ENCODE measurements at regions not wholly inside any gene's neighbourhood (a gene's known extent, or its start where the extent isn't known, plus 50 kb on each side); places are given as distances from the start of the nearest gene placed in this dataset.

GRCh38 chr3:137348936-137349335 lies 391.2 kb downstream of the IL20RB start:
- H3K4me1 ChIP-seq (ENCODE audit: control insufficient read depth in 5 of 5, insufficient read depth in 5 of 5, low read length in 5 of 5): no peaks in the 10 kb centered on the region
- H3K27ac ChIP-seq (ENCODE audit: low read depth, low read length): no peak overlapping the region
- H3K4me3 ChIP-seq (ENCODE audit: low read depth in 1 of 5, low read length in 5 of 5): no peak overlapping the region
- H3K9ac ChIP-seq (ENCODE audit: low read length in 5 of 5): no peak overlapping the region
- H3K27me3 ChIP-seq (ENCODE audit: control insufficient read depth in 5 of 5, insufficient read depth in 4 of 5, low read length in 5 of 5): no peaks in the 10 kb centered on the region
- peaks cover 0 to 2% (median 0%) of the 10 kb centered on the region in 5 donors for H3K9me3 ChIP-seq (ENCODE audit: control insufficient read depth in 5 of 5, low read length in 5 of 5)
- H3K36me3 ChIP-seq (ENCODE audit: control insufficient read depth in 5 of 5, insufficient read depth in 5 of 5, low read length in 5 of 5): no peaks in the 10 kb centered on the region

GRCh38 chr3:137349557-137350348 lies 392.0 kb downstream of the IL20RB start:
- no peak overlapping the region for H3K9ac ChIP-seq (ENCODE audit: low read length in 5 of 5)
- H3K4me1 ChIP-seq (ENCODE audit: control insufficient read depth in 5 of 5, insufficient read depth in 5 of 5, low read length in 5 of 5): no peaks in the 10 kb centered on the region
- H3K27me3 ChIP-seq (ENCODE audit: control insufficient read depth in 5 of 5, insufficient read depth in 4 of 5, low read length in 5 of 5): no peaks in the 10 kb centered on the region
- no peak overlapping the region for H3K4me3 ChIP-seq (ENCODE audit: low read depth in 1 of 5, low read length in 5 of 5)
- peaks cover 0 to 2% (median 0%) of the 10 kb centered on the region in 5 donors for H3K9me3 ChIP-seq (ENCODE audit: control insufficient read depth in 5 of 5, low read length in 5 of 5)
- no peak overlapping the region for H3K27ac ChIP-seq (ENCODE audit: low read depth, low read length)
- H3K36me3 ChIP-seq (ENCODE audit: control insufficient read depth in 5 of 5, insufficient read depth in 5 of 5, low read length in 5 of 5): no peaks in the 10 kb centered on the region

GRCh38 chr3:137360531-137361201 lies 402.9 kb downstream of the IL20RB start:
- H3K36me3 ChIP-seq (ENCODE audit: control insufficient read depth in 5 of 5, insufficient read depth in 5 of 5, low read length in 5 of 5): no peaks in the 10 kb centered on the region
- peaks cover 2 to 24% (median 14%) of the 10 kb centered on the region in 5 donors for H3K9me3 ChIP-seq (ENCODE audit: control insufficient read depth in 5 of 5, low read length in 5 of 5)
- H3K27ac ChIP-seq (ENCODE audit: low read depth, low read length): no peak overlapping the region
- H3K27me3 ChIP-seq (ENCODE audit: control insufficient read depth in 5 of 5, insufficient read depth in 4 of 5, low read length in 5 of 5): no peaks in the 10 kb centered on the region
- no peaks in the 10 kb centered on the region for H3K4me1 ChIP-seq (ENCODE audit: control insufficient read depth in 5 of 5, insufficient read depth in 5 of 5, low read length in 5 of 5)
- H3K9ac ChIP-seq (ENCODE audit: low read length in 5 of 5): no peak overlapping the region
- H3K4me3 ChIP-seq (ENCODE audit: low read depth in 1 of 5, low read length in 5 of 5): no peak overlapping the region

GRCh38 chr3:137382005-137382594 lies 382.0 kb upstream of the SOX14 start:
- H3K27ac ChIP-seq (ENCODE audit: low read depth, low read length): no peak overlapping the region

GRCh38 chr3:137385922-137386321 lies 378.2 kb upstream of the SOX14 start:
- H3K4me1 ChIP-seq (ENCODE audit: control insufficient read depth in 5 of 5, insufficient read depth in 5 of 5, low read length in 5 of 5): peaks cover 0 to 2% (median 0%) of the 10 kb centered on the region in 5 donors
- H3K9ac ChIP-seq (ENCODE audit: low read length in 5 of 5): no peak overlapping the region
- H3K4me3 ChIP-seq (ENCODE audit: low read depth in 1 of 5, low read length in 5 of 5): no peak overlapping the region
- no peaks in the 10 kb centered on the region for H3K36me3 ChIP-seq (ENCODE audit: control insufficient read depth in 5 of 5, insufficient read depth in 5 of 5, low read length in 5 of 5)
- no peak overlapping the region for H3K27ac ChIP-seq (ENCODE audit: low read depth, low read length)
- no peaks in the 10 kb centered on the region for H3K27me3 ChIP-seq (ENCODE audit: control insufficient read depth in 5 of 5, insufficient read depth in 4 of 5, low read length in 5 of 5)
- H3K9me3 ChIP-seq (ENCODE audit: control insufficient read depth in 5 of 5, low read length in 5 of 5): peaks cover 0 to 5% (median 2%) of the 10 kb centered on the region in 5 donors

More at GRCh38 chr3:137382005-137382594, 382.0 kb upstream of the SOX14 start:
- Histone ChIP-seq H3K4me3 (ENCODE audit: low read depth in 1 of 5, low read length in 5 of 5) (no peak overlapping the region), H3K9ac (ENCODE audit: low read length in 5 of 5) (no peak overlapping the region), H3K4me1 (ENCODE audit: control insufficient read depth in 5 of 5, insufficient read depth in 5 of 5, low read length in 5 of 5) (no peaks in the 10 kb centered on the region), H3K27me3 (ENCODE audit: control insufficient read depth in 5 of 5, insufficient read depth in 4 of 5, low read length in 5 of 5) (no peaks in the 10 kb centered on the region), H3K36me3 (ENCODE audit: control insufficient read depth in 5 of 5, insufficient read depth in 5 of 5, low read length in 5 of 5) (no peaks in the 10 kb centered on the region), H3K9me3 (ENCODE audit: control insufficient read depth in 5 of 5, low read length in 5 of 5) (peaks cover 0 to 6% (median 5%) of the 10 kb centered on the region in 5 donors)

GRCh38 chr3:137409584-137409983 lies 354.5 kb upstream of the SOX14 start:
- Histone ChIP-seq H3K4me3 (ENCODE audit: low read depth in 1 of 5, low read length in 5 of 5) (no peak overlapping the region), H3K27me3 (ENCODE audit: control insufficient read depth in 5 of 5, insufficient read depth in 4 of 5, low read length in 5 of 5) (no peaks in the 10 kb centered on the region), H3K36me3 (ENCODE audit: control insufficient read depth in 5 of 5, insufficient read depth in 5 of 5, low read length in 5 of 5) (no peaks in the 10 kb centered on the region), H3K9ac (ENCODE audit: low read length in 5 of 5) (no peak overlapping the region), H3K27ac (ENCODE audit: low read depth, low read length) (no peak overlapping the region), H3K9me3 (ENCODE audit: control insufficient read depth in 5 of 5, low read length in 5 of 5) (no peaks in the 10 kb centered on the region), H3K4me1 (ENCODE audit: control insufficient read depth in 5 of 5, insufficient read depth in 5 of 5, low read length in 5 of 5) (no peaks in the 10 kb centered on the region)

- no peaks in the 10 kb centered on the region for H3K36me3 ChIP-seq (ENCODE audit: control insufficient read depth in 5 of 5, insufficient read depth in 5 of 5, low read length in 5 of 5)
- H3K9me3 ChIP-seq (ENCODE audit: control insufficient read depth in 5 of 5, low read length in 5 of 5): no peaks in the 10 kb centered on the region
- no peak overlapping the region for H3K9ac ChIP-seq (ENCODE audit: low read length in 5 of 5)
- H3K4me3 ChIP-seq (ENCODE audit: low read depth in 1 of 5, low read length in 5 of 5): no peak overlapping the region
- no peaks in the 10 kb centered on the region for H3K4me1 ChIP-seq (ENCODE audit: control insufficient read depth in 5 of 5, insufficient read depth in 5 of 5, low read length in 5 of 5)
- H3K27ac ChIP-seq (ENCODE audit: low read depth, low read length): no peak overlapping the region
- H3K27me3 ChIP-seq (ENCODE audit: control insufficient read depth in 5 of 5, insufficient read depth in 4 of 5, low read length in 5 of 5): no peaks in the 10 kb centered on the region
Measured at GRCh38 chr3:137410028-137410427, 354.1 kb upstream of the SOX14 start.

GRCh38 chr3:137420198-137420995 lies 343.7 kb upstream of the SOX14 start:
- peak overlapping the region in 1 of 5 donors; percentile 30 for H3K4me3 ChIP-seq (ENCODE audit: low read depth in 1 of 5, low read length in 5 of 5)
- H3K36me3 ChIP-seq (ENCODE audit: control insufficient read depth in 5 of 5, insufficient read depth in 5 of 5, low read length in 5 of 5): no peaks in the 10 kb centered on the region
- peaks cover 0 to 4% (median 0%) of the 10 kb centered on the region in 5 donors for H3K4me1 ChIP-seq (ENCODE audit: control insufficient read depth in 5 of 5, insufficient read depth in 5 of 5, low read length in 5 of 5)
- H3K27ac ChIP-seq (ENCODE audit: low read depth, low read length): no peak overlapping the region
- H3K27me3 ChIP-seq (ENCODE audit: control insufficient read depth in 5 of 5, insufficient read depth in 4 of 5, low read length in 5 of 5): no peaks in the 10 kb centered on the region
- H3K9me3 ChIP-seq (ENCODE audit: control insufficient read depth in 5 of 5, low read length in 5 of 5): peaks cover 0 to 25% (median 12%) of the 10 kb centered on the region in 5 donors
- peak overlapping the region in 1 of 5 donors; percentile 68 for H3K9ac ChIP-seq (ENCODE audit: low read length in 5 of 5)

GRCh38 chr3:137438561-137438960 lies 325.6 kb upstream of the SOX14 start:
- no peak overlapping the region for H3K9ac ChIP-seq (ENCODE audit: low read length in 5 of 5)
- H3K27me3 ChIP-seq (ENCODE audit: control insufficient read depth in 5 of 5, insufficient read depth in 4 of 5, low read length in 5 of 5): no peaks in the 10 kb centered on the region
- peaks cover 0 to 4% (median 0%) of the 10 kb centered on the region in 5 donors for H3K9me3 ChIP-seq (ENCODE audit: control insufficient read depth in 5 of 5, low read length in 5 of 5)
- no peak overlapping the region for H3K27ac ChIP-seq (ENCODE audit: low read depth, low read length)
- H3K4me3 ChIP-seq (ENCODE audit: low read depth in 1 of 5, low read length in 5 of 5): no peak overlapping the region
- H3K4me1 ChIP-seq (ENCODE audit: control insufficient read depth in 5 of 5, insufficient read depth in 5 of 5, low read length in 5 of 5): no peaks in the 10 kb centered on the region
- H3K36me3 ChIP-seq (ENCODE audit: control insufficient read depth in 5 of 5, insufficient read depth in 5 of 5, low read length in 5 of 5): no peaks in the 10 kb centered on the region
